ENCODE measurements at regions not wholly inside any gene's neighbourhood (a gene's known extent, or its start where the extent isn't known, plus 50 kb on each side); places are given as distances from the start of the nearest gene placed in this dataset.

- H3K4me1 Mint-ChIP-seq: no peaks in the 10 kb centered on the region
- H3K36me3 Mint-ChIP-seq (ENCODE audit: low read depth): no peaks in the 10 kb centered on the region
- H3K4me3 Mint-ChIP-seq: no peak overlapping the region
- H3K9me3 ChIP-seq (ENCODE audit: control insufficient read depth, low read length, poor library complexity, severe bottlenecking): no peaks in the 10 kb centered on the region
- no peak for ATAC-seq
- no peak for DNase-seq
- no peaks in the 10 kb centered on the region for H3K27me3 Mint-ChIP-seq
- H3K27ac Mint-ChIP-seq: no peak overlapping the region
These were observed 1475.7 kb upstream of the TMEFF2 start for GRCh38 chr2:193670478-193670877.

GRCh38 chr2:193668557-193669323, 1474.0 kb upstream of the TMEFF2 start:
- H3K27ac Mint-ChIP-seq: no peak overlapping the region
- no peak overlapping the region for H3K4me3 Mint-ChIP-seq
- H3K27me3 Mint-ChIP-seq: no peaks in the 10 kb centered on the region
- H3K9me3 ChIP-seq (ENCODE audit: control insufficient read depth, low read length, poor library complexity, severe bottlenecking): no peaks in the 10 kb centered on the region
- H3K4me1 Mint-ChIP-seq: no peaks in the 10 kb centered on the region
- H3K36me3 Mint-ChIP-seq (ENCODE audit: low read depth): no peaks in the 10 kb centered on the region
- ATAC-seq: no peak
- DNase-seq: no peak

- Mint-ChIP-seq H3K4me1 (no peaks in the 10 kb centered on the region), H3K36me3 (ENCODE audit: low read depth) (peaks cover 2% of the 10 kb centered on the region), H3K4me3 (no peak overlapping the region), H3K27ac (no peak overlapping the region), H3K27me3 (no peaks in the 10 kb centered on the region)
- no peak for ATAC-seq
- no peak for DNase-seq
- no peaks in the 10 kb centered on the region for H3K9me3 ChIP-seq (ENCODE audit: control insufficient read depth, low read length, poor library complexity, severe bottlenecking)
These were observed 1433.2 kb upstream of the TMEFF2 start for GRCh38 chr2:193627927-193628272.

- no peaks in the 10 kb centered on the region for H3K27me3 Mint-ChIP-seq
- no peaks in the 10 kb centered on the region for H3K4me1 Mint-ChIP-seq
- no peak overlapping the region for H3K4me3 Mint-ChIP-seq
- H3K36me3 Mint-ChIP-seq (ENCODE audit: low read depth): peaks cover 2% of the 10 kb centered on the region
- H3K9me3 ChIP-seq (ENCODE audit: control insufficient read depth, low read length, poor library complexity, severe bottlenecking): no peaks in the 10 kb centered on the region
- H3K27ac Mint-ChIP-seq: no peak overlapping the region
- DNase-seq (no peak), ATAC-seq (no peak)
These were observed 1432.6 kb upstream of the TMEFF2 start for GRCh38 chr2:193627187-193627926.

GRCh38 chr2:193608451-193608850, 1413.7 kb upstream of the TMEFF2 start:
- no peak overlapping the region for H3K27ac Mint-ChIP-seq
- H3K9me3 ChIP-seq (ENCODE audit: control insufficient read depth, low read length, poor library complexity, severe bottlenecking): no peaks in the 10 kb centered on the region
- no peaks in the 10 kb centered on the region for H3K27me3 Mint-ChIP-seq
- no peaks in the 10 kb centered on the region for H3K4me1 Mint-ChIP-seq
- no peak for ATAC-seq
- no peak overlapping the region for H3K4me3 Mint-ChIP-seq
- DNase-seq: no peak
- no peaks in the 10 kb centered on the region for H3K36me3 Mint-ChIP-seq (ENCODE audit: low read depth)

- Mint-ChIP-seq H3K4me1 (no peaks in the 10 kb centered on the region), H3K4me3 (no peak overlapping the region), H3K27ac (no peak overlapping the region), H3K36me3 (ENCODE audit: low read depth) (no peaks in the 10 kb centered on the region), H3K27me3 (no peaks in the 10 kb centered on the region)
- DNase-seq: no peak
- no peaks in the 10 kb centered on the region for H3K9me3 ChIP-seq (ENCODE audit: control insufficient read depth, low read length, poor library complexity, severe bottlenecking)
- no peak for ATAC-seq
These were observed 1396.1 kb upstream of the TMEFF2 start for GRCh38 chr2:193590831-193591230.

- Mint-ChIP-seq H3K4me1 (no peaks in the 10 kb centered on the region), H3K27me3 (no peaks in the 10 kb centered on the region), H3K4me3 (no peak overlapping the region), H3K36me3 (ENCODE audit: low read depth) (no peaks in the 10 kb centered on the region), H3K27ac (no peak overlapping the region)
- H3K9me3 ChIP-seq (ENCODE audit: control insufficient read depth, low read length, poor library complexity, severe bottlenecking): no peaks in the 10 kb centered on the region
- ATAC-seq (no peak), DNase-seq (no peak)
These were observed 1389.8 kb upstream of the TMEFF2 start for GRCh38 chr2:193584522-193584938.

- no peak for ATAC-seq
- H3K36me3 Mint-ChIP-seq (ENCODE audit: low read depth): no peaks in the 10 kb centered on the region
- no peak for DNase-seq
- H3K27ac Mint-ChIP-seq: no peak overlapping the region
- no peak overlapping the region for H3K4me3 Mint-ChIP-seq
- H3K27me3 Mint-ChIP-seq: no peaks in the 10 kb centered on the region
- no peaks in the 10 kb centered on the region for H3K9me3 ChIP-seq (ENCODE audit: control insufficient read depth, low read length, poor library complexity, severe bottlenecking)
- no peaks in the 10 kb centered on the region for H3K4me1 Mint-ChIP-seq
These were observed 1389.1 kb upstream of the TMEFF2 start for GRCh38 chr2:193583638-193584400.

- H3K9me3 ChIP-seq (ENCODE audit: control insufficient read depth, low read length, poor library complexity, severe bottlenecking): no peaks in the 10 kb centered on the region
- H3K4me1 Mint-ChIP-seq: no peaks in the 10 kb centered on the region
- H3K36me3 Mint-ChIP-seq (ENCODE audit: low read depth): no peaks in the 10 kb centered on the region
- no peak overlapping the region for H3K27ac Mint-ChIP-seq
- DNase-seq (no peak), ATAC-seq (no peak)
- no peak overlapping the region for H3K4me3 Mint-ChIP-seq
- no peaks in the 10 kb centered on the region for H3K27me3 Mint-ChIP-seq
These were observed 1387.1 kb upstream of the TMEFF2 start for GRCh38 chr2:193581807-193582206.

- no peaks in the 10 kb centered on the region for H3K9me3 ChIP-seq (ENCODE audit: control insufficient read depth, low read length, poor library complexity, severe bottlenecking)
- ATAC-seq (no peak), DNase-seq (no peak)
- no peaks in the 10 kb centered on the region for H3K27me3 Mint-ChIP-seq
- H3K4me1 Mint-ChIP-seq: no peaks in the 10 kb centered on the region
- H3K36me3 Mint-ChIP-seq (ENCODE audit: low read depth): no peaks in the 10 kb centered on the region
- H3K4me3 Mint-ChIP-seq: no peak overlapping the region
- H3K27ac Mint-ChIP-seq: no peak overlapping the region
These were observed 1385.6 kb upstream of the TMEFF2 start for GRCh38 chr2:193580176-193580950.

- DNase-seq (no peak), ATAC-seq (no peak)
- Mint-ChIP-seq H3K36me3 (ENCODE audit: low read depth) (no peaks in the 10 kb centered on the region), H3K4me1 (no peaks in the 10 kb centered on the region), H3K27ac (no peak overlapping the region), H3K4me3 (no peak overlapping the region), H3K27me3 (no peaks in the 10 kb centered on the region)
- no peaks in the 10 kb centered on the region for H3K9me3 ChIP-seq (ENCODE audit: control insufficient read depth, low read length, poor library complexity, severe bottlenecking)
These were observed 1372.2 kb upstream of the TMEFF2 start for GRCh38 chr2:193566886-193567285.

- no peaks in the 10 kb centered on the region for H3K27me3 Mint-ChIP-seq
- H3K4me3 Mint-ChIP-seq: no peak overlapping the region
- ATAC-seq (no peak), DNase-seq (no peak)
- H3K27ac Mint-ChIP-seq: no peak overlapping the region
- no peaks in the 10 kb centered on the region for H3K9me3 ChIP-seq (ENCODE audit: control insufficient read depth, low read length, poor library complexity, severe bottlenecking)
- H3K36me3 Mint-ChIP-seq (ENCODE audit: low read depth): no peaks in the 10 kb centered on the region
- no peaks in the 10 kb centered on the region for H3K4me1 Mint-ChIP-seq
These were observed 1371.5 kb upstream of the TMEFF2 start for GRCh38 chr2:193566276-193566675.

GRCh38 chr2:193562031-193562430, 1367.3 kb upstream of the TMEFF2 start:
- no peak for ATAC-seq
- no peak overlapping the region for H3K4me3 Mint-ChIP-seq
- H3K9me3 ChIP-seq (ENCODE audit: control insufficient read depth, low read length, poor library complexity, severe bottlenecking): no peaks in the 10 kb centered on the region
- DNase-seq: no peak
- H3K27ac Mint-ChIP-seq: no peak overlapping the region
- H3K27me3 Mint-ChIP-seq: no peaks in the 10 kb centered on the region
- no peaks in the 10 kb centered on the region for H3K36me3 Mint-ChIP-seq (ENCODE audit: low read depth)
- H3K4me1 Mint-ChIP-seq: no peaks in the 10 kb centered on the region
